Stimulated activated naive CD4-positive, alpha-beta T cell treated with Interleukin-2 at 50 U/mL for 16 hours (primary cell): ENCODE measurements at regions not wholly inside any gene's neighbourhood (a gene's known extent, or its start where the extent isn't known, plus 50 kb on each side); places are given as distances from the start of the nearest gene placed in this dataset.
"Not testable (repeated sequence)": the region's sequence is repeated elsewhere in the genome, so short reads cannot be mapped to it uniquely, and the experiment has no call there.

Experiments
- DNase-seq: peaks from one replicate; lab custom pipeline; 2025; lab: John Stamatoyannopoulos, UW

GRCh38 chr14:22190411-22191191, 398.4 kb downstream of the DAD1 start:
- no peak for DNase-seq

GRCh38 chr14:22189881-22190280, 399.1 kb downstream of the DAD1 start:
- no peak for DNase-seq

GRCh38 chr14:22188318-22188717, 400.7 kb downstream of the DAD1 start:
- DNase-seq = no peak

GRCh38 chr14:22185789-22186188, 403.2 kb downstream of the DAD1 start:
- no peak for DNase-seq

GRCh38 chr14:22185191-22185590, 403.8 kb downstream of the DAD1 start:
- no peak for DNase-seq

GRCh38 chr14:22184830-22185168, 404.2 kb downstream of the DAD1 start:
- no peak for DNase-seq

- DNase-seq = no peak
Observed at GRCh38 chr14:22184157-22184829, 404.7 kb downstream of the DAD1 start.

- DNase-seq = no peak
Observed at GRCh38 chr14:22180045-22180444, 409.0 kb downstream of the DAD1 start.

- no peak for DNase-seq
Observed at GRCh38 chr14:22179190-22179589, 409.8 kb downstream of the DAD1 start.

- DNase-seq = no peak
Observed at GRCh38 chr14:22178333-22178839, 410.6 kb downstream of the DAD1 start.

- DNase-seq = no peak
Observed at GRCh38 chr14:22177870-22178269, 411.2 kb downstream of the DAD1 start.

- no peak for DNase-seq
Observed at GRCh38 chr14:22176957-22177356, 412.1 kb downstream of the DAD1 start.

GRCh38 chr14:22175278-22175558, 413.8 kb downstream of the DAD1 start:
- not testable (repeated sequence) for DNase-seq

- no peak for DNase-seq
Observed at GRCh38 chr14:22174412-22175277, 414.4 kb downstream of the DAD1 start.

- no peak for DNase-seq
Observed at GRCh38 chr14:22168092-22168955, 420.7 kb downstream of the DAD1 start.

GRCh38 chr14:22164616-22165015, 424.4 kb downstream of the DAD1 start:
- DNase-seq = no peak

GRCh38 chr14:22163051-22163450, 426.0 kb downstream of the DAD1 start:
- no peak for DNase-seq

- no peak for DNase-seq
Observed at GRCh38 chr14:22159957-22160356, 429.1 kb downstream of the DAD1 start.

- no peak for DNase-seq
Observed at GRCh38 chr14:22159099-22159498, 429.9 kb downstream of the DAD1 start.

- no peak for DNase-seq
Observed at GRCh38 chr14:22158560-22158959, 430.5 kb downstream of the DAD1 start.

- no peak for DNase-seq
Observed at GRCh38 chr14:22155571-22155970, 433.5 kb downstream of the DAD1 start.

- DNase-seq = no peak
Observed at GRCh38 chr14:22152903-22153302, 436.1 kb downstream of the DAD1 start.
